Skeletal muscle satellite cell (primary cell): ENCODE measurements at regions not wholly inside any gene's neighbourhood (a gene's known extent, or its start where the extent isn't known, plus 50 kb on each side); places are given as distances from the start of the nearest gene placed in this dataset.

Source experiments
- H3K27me3 ChIP-seq: 2 replicates; pipeline ENCODE4 v1.7.0; 2013; ENCODE audit warnings: low read length; ENCODE audit not compliant: control insufficient read depth, insufficient read depth
- H3K36me3 ChIP-seq: 2 replicates; pipeline ENCODE4 v1.7.0; 2013; ENCODE audit warnings: mild to moderate bottlenecking, control low read depth, low read length; ENCODE audit not compliant: insufficient read depth
- H3K4me1 ChIP-seq: 2 replicates; pipeline ENCODE4 v1.7.0; 2013; ENCODE audit warnings: low read length; ENCODE audit not compliant: control insufficient read depth, insufficient read depth
- H3K4me2 ChIP-seq: 2 replicates; pipeline ENCODE4 v1.7.0; 2013; ENCODE audit warnings: mild to moderate bottlenecking, low read length
- H3K4me3 ChIP-seq: 2 replicates; pipeline ENCODE4 v1.7.0; 2013; ENCODE audit warnings: low read length
- H3K9ac ChIP-seq: 2 replicates; pipeline ENCODE4 v1.7.0; 2013; ENCODE audit warnings: mild to moderate bottlenecking, low read depth, low read length, moderate library complexity
- H3K9me3 ChIP-seq: replicated peaks from 2 replicates; pipeline ENCODE4 v1.7.0; 2013; ENCODE audit warnings: mild to moderate bottlenecking, control low read depth, low read length

GRCh38 chr4:59024257-59024656 lies 1914.1 kb upstream of the IGFBP7 start:
- Histone ChIP-seq H3K4me3 (no peak overlapping the region), H3K9ac (no peak overlapping the region), H3K4me1 (no peaks in the 10 kb centered on the region), H3K9me3 (no peaks in the 10 kb centered on the region), H3K36me3 (no peaks in the 10 kb centered on the region), H3K4me2 (no peak overlapping the region), H3K27me3 (no peaks in the 10 kb centered on the region)

- Histone ChIP-seq H3K36me3 (no peaks in the 10 kb centered on the region), H3K4me1 (no peaks in the 10 kb centered on the region), H3K9me3 (peaks cover 5% of the 10 kb centered on the region), H3K27me3 (no peaks in the 10 kb centered on the region), H3K4me3 (no peak overlapping the region), H3K4me2 (no peak overlapping the region), H3K9ac (no peak overlapping the region)
These were observed 1927.6 kb upstream of the IGFBP7 start for GRCh38 chr4:59037812-59038211.

- H3K36me3 ChIP-seq, result no peaks in the 10 kb centered on the region
- no peak overlapping the region for H3K4me2 ChIP-seq
- no peaks in the 10 kb centered on the region for H3K27me3 ChIP-seq
- H3K9me3 ChIP-seq, result peaks cover 5% of the 10 kb centered on the region
- H3K4me3 ChIP-seq, result no peak overlapping the region
- H3K9ac ChIP-seq, result no peak overlapping the region
- no peaks in the 10 kb centered on the region for H3K4me1 ChIP-seq
These were observed 1928.9 kb upstream of the IGFBP7 start for GRCh38 chr4:59039046-59039445.

DNA sequence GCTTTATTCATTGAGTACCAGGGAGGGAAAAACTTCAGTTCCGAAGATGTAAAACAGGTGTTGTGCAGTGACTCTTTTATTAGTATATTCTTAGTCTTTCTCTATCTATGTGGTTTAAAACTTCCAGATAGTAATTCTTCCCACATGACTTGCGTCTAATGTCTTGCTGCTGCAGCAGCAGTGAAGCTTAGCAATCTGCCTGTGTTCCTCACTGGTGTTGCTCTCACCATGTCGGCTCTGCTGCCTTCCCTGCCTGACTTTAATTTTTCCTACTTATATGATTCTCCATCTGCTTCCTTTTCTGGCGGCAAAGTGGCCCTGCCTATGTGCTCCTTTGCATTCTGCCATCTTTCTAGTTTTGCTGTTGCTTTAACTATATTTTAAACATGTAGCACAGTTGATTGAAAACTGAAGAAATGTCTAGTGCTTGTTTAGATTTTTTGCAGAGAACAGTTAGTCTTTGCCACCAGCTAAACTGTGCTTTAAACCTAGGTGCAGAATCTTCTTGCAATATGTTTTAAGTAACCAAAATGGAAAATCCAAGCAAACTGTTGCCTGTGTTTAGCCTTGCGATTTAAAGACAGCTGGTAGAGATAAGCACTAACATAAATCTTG lies 1934.2 kb upstream of the IGFBP7 start:
- Histone ChIP-seq H3K36me3 (no peaks in the 10 kb centered on the region), H3K4me1 (no peaks in the 10 kb centered on the region), H3K4me3 (no peak overlapping the region), H3K9ac (no peak overlapping the region), H3K9me3 (peaks cover 1% of the 10 kb centered on the region), H3K4me2 (no peak overlapping the region), H3K27me3 (no peaks in the 10 kb centered on the region)

GRCh38 chr4:59054086-59054485 lies 1943.9 kb upstream of the IGFBP7 start:
- Histone ChIP-seq H3K36me3 (no peaks in the 10 kb centered on the region), H3K4me1 (no peaks in the 10 kb centered on the region), H3K9ac (no peak overlapping the region), H3K4me3 (no peak overlapping the region), H3K4me2 (no peak overlapping the region), H3K27me3 (no peaks in the 10 kb centered on the region), H3K9me3 (peaks cover 4% of the 10 kb centered on the region)

GRCh38 chr4:59057804-59058203 lies 1947.6 kb upstream of the IGFBP7 start:
- H3K4me3 ChIP-seq, result no peak overlapping the region
- H3K27me3 ChIP-seq, result no peaks in the 10 kb centered on the region
- H3K36me3 ChIP-seq, result no peaks in the 10 kb centered on the region
- no peak overlapping the region for H3K9ac ChIP-seq
- no peaks in the 10 kb centered on the region for H3K4me1 ChIP-seq
- peaks cover 3% of the 10 kb centered on the region for H3K9me3 ChIP-seq
- no peak overlapping the region for H3K4me2 ChIP-seq

- Histone ChIP-seq H3K36me3 (no peaks in the 10 kb centered on the region), H3K27me3 (no peaks in the 10 kb centered on the region), H3K9me3 (peaks cover 3% of the 10 kb centered on the region), H3K9ac (no peak overlapping the region), H3K4me3 (no peak overlapping the region), H3K4me1 (no peaks in the 10 kb centered on the region), H3K4me2 (no peak overlapping the region)
These were observed 1948.4 kb upstream of the IGFBP7 start for GRCh38 chr4:59058543-59058942.

- no peak overlapping the region for H3K4me3 ChIP-seq
- peaks cover 5% of the 10 kb centered on the region for H3K9me3 ChIP-seq
- H3K4me1 ChIP-seq, result no peaks in the 10 kb centered on the region
- no peaks in the 10 kb centered on the region for H3K27me3 ChIP-seq
- H3K36me3 ChIP-seq, result no peaks in the 10 kb centered on the region
- H3K9ac ChIP-seq, result no peak overlapping the region
- no peak overlapping the region for H3K4me2 ChIP-seq
These were observed 1950.0 kb upstream of the IGFBP7 start for GRCh38 chr4:59060002-59060846.

DNA sequence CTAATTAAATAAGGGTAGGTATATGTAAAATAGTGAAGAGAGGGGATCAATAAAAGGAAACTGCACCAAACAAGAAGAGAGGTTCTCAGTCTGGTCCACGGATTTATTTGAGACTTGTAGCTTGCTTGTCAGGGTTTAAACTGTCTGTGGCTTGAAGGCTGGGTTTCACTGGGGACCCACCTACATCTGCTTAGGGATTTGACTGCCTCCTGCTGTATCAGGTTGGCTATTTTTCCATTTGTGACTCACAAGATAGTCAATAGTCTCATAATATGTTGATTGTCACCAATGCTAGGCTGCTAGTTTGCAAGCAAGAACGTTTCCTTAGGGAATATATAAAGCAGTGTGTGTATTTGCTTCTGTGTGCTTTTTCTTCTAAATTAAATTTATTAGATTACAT lies 1950.7 kb upstream of the IGFBP7 start:
- no peaks in the 10 kb centered on the region for H3K27me3 ChIP-seq
- H3K4me1 ChIP-seq, result no peaks in the 10 kb centered on the region
- H3K4me2 ChIP-seq, result no peak overlapping the region
- peaks cover 5% of the 10 kb centered on the region for H3K9me3 ChIP-seq
- no peaks in the 10 kb centered on the region for H3K36me3 ChIP-seq
- no peak overlapping the region for H3K9ac ChIP-seq
- no peak overlapping the region for H3K4me3 ChIP-seq

GRCh38 chr4:59063015-59063720 lies 1953.0 kb upstream of the IGFBP7 start:
- no peak overlapping the region for H3K4me2 ChIP-seq
- no peaks in the 10 kb centered on the region for H3K27me3 ChIP-seq
- H3K9ac ChIP-seq, result no peak overlapping the region
- H3K9me3 ChIP-seq, result peaks cover 5% of the 10 kb centered on the region
- no peaks in the 10 kb centered on the region for H3K4me1 ChIP-seq
- no peak overlapping the region for H3K4me3 ChIP-seq
- H3K36me3 ChIP-seq, result no peaks in the 10 kb centered on the region

GRCh38 chr4:59068722-59069418 lies 1958.7 kb upstream of the IGFBP7 start:
- H3K9ac ChIP-seq, result no peak overlapping the region
- no peak overlapping the region for H3K4me3 ChIP-seq
- H3K27me3 ChIP-seq, result no peaks in the 10 kb centered on the region
- no peak overlapping the region for H3K4me2 ChIP-seq
- no peaks in the 10 kb centered on the region for H3K4me1 ChIP-seq
- H3K9me3 ChIP-seq, result peaks cover 5% of the 10 kb centered on the region
- no peaks in the 10 kb centered on the region for H3K36me3 ChIP-seq
